ENCODE measurements at regions not wholly inside any gene's neighbourhood (a gene's known extent, or its start where the extent isn't known, plus 50 kb on each side); places are given as distances from the start of the nearest gene placed in this dataset.

DNA sequence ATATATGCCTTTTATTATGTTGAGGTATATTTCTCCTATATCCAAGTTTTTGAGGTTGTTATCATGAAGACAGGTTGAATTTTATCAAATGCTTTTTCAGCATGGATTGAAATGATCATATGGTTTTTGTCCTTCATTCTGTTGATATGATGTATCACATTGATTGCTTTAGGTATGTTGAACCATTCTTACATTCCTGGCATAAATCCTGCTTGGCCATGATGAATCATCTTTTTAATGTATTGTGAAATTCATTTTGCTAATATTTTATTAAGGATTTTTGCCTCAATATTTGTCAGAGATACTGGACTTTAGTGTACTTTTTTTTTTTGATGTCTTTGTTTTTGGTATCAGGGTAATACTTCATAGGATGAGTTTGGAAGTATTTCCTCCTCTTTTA, 283.8 kb upstream of the C11orf87 start:
- Histone ChIP-seq H3K36me3 (ENCODE audit: control insufficient read depth, insufficient read depth, low read length) (no peaks in the 10 kb centered on the region), H3K9me1 (ENCODE audit: control insufficient read depth, insufficient read depth, low read length) (no peaks in the 10 kb centered on the region), H3K9me3 (replicated peaks; ENCODE audit: control insufficient read depth, insufficient read depth, low read depth, low read length) (no peaks in the 10 kb centered on the region), H3K9ac (ENCODE audit: insufficient read depth in 1 of 2, low read depth in 2 of 2, low read length in 2 of 2) (no peak overlapping the region), H3K4me1 (replicated peaks in 1 of 2; ENCODE audit: control insufficient read depth in 2 of 2, insufficient read depth in 2 of 2, low read length in 2 of 2) (no peaks in the 10 kb centered on the region), H3K79me2 (ENCODE audit: control insufficient read depth, insufficient read depth, low read length) (no peaks in the 10 kb centered on the region), H3K4me2 (ENCODE audit: insufficient read depth, low read length) (no peak overlapping the region), H2AFZ (ENCODE audit: low read depth, low read length) (no peak overlapping the region), H3K27me3 (ENCODE audit: control insufficient read depth in 2 of 2, insufficient read depth in 2 of 2, low read length in 2 of 2) (no peaks in the 10 kb centered on the region), H4K20me1 (replicated peaks; ENCODE audit: control insufficient read depth, insufficient read depth, low read length) (no peaks in the 10 kb centered on the region), H3K27ac (ENCODE audit: extremely low read depth, low read depth, low read length) (no peak overlapping the region), H3K4me3 (no peak overlapping the region)
- BruUV-seq (replicated peaks): no TSS peak
- ChIA-PET POLR2A (no interaction called here), CTCF (ENCODE audit: low intra/inter-chr PET ratio) (no interaction called here)
- intact Hi-C loops (cut with micrococcal nuclease): no loop called here
- no peak for DNase-seq (ENCODE audit: extremely low read depth in 1 of 4, low spot score in 3 of 4)
- no peak for ATAC-seq
- in situ Hi-C loops (cut with MboI): no loop called here
- FAIRE-seq: no peak
- TF ChIP-seq CBFA2T3 (IDR thresholded peaks at IDR 0.05) (no peak), MEF2A (IDR thresholded peaks at IDR 0.05; ENCODE audit: control insufficient read depth, low read depth, low read length) (no peak), ZBTB17 (CRISPR knock-in tag; IDR thresholded peaks at IDR 0.05) (no peak), NRF1 (conservative IDR thresholded peaks at IDR 0.05 in 1 of 2, IDR thresholded peaks at IDR 0.05 in 1 of 2) (no peak)
- TF ChIP-seq, protein P1, sequence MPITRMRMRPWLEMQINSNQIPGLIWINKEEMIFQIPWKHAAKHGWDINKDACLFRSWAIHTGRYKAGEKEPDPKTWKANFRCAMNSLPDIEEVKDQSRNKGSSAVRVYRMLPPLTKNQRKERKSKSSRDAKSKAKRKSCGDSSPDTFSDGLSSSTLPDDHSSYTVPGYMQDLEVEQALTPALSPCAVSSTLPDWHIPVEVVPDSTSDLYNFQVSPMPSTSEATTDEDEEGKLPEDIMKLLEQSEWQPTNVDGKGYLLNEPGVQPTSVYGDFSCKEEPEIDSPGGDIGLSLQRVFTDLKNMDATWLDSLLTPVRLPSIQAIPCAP (CRISPR knock-in tag; IDR thresholded peaks at IDR 0.05; ENCODE audit: borderline replicate concordance): no peak
- TF ChIP-seq, protein P2, sequence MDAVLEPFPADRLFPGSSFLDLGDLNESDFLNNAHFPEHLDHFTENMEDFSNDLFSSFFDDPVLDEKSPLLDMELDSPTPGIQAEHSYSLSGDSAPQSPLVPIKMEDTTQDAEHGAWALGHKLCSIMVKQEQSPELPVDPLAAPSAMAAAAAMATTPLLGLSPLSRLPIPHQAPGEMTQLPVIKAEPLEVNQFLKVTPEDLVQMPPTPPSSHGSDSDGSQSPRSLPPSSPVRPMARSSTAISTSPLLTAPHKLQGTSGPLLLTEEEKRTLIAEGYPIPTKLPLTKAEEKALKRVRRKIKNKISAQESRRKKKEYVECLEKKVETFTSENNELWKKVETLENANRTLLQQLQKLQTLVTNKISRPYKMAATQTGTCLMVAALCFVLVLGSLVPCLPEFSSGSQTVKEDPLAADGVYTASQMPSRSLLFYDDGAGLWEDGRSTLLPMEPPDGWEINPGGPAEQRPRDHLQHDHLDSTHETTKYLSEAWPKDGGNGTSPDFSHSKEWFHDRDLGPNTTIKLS (IDR thresholded peaks at IDR 0.05; ENCODE audit: borderline replicate concordance, low read depth): no peak
